IMR-90 (cell line): ENCODE measurements at regions not wholly inside any gene's neighbourhood (a gene's known extent, or its start where the extent isn't known, plus 50 kb on each side); places are given as distances from the start of the nearest gene placed in this dataset.

Source experiments
- ATAC-seq: fragments of 200-7000 bp; cut with Tn5 transposase; 2 replicates; pipeline ENCODE4 v1.9.1; 2020; ENCODE audit warnings: low read depth, mild to moderate bottlenecking, moderate library complexity
- BruUV-seq: library from RNA; stranded (reverse); fragments of 400-500 nt; replicated peaks from 2 replicates; lab custom pipeline; 2021; lab: Mats Ljungman, UMichigan
- CTCF ChIA-PET: fragments of 300-600 bp; formaldehyde crosslinking; extraction: SDS; loops from one replicate; lab custom pipeline; 2021; ENCODE audit warnings: antibody characterized with exemption; lab: Yijun Ruan, JAX
- POLR2A ChIA-PET: fragments of 300-600 bp; sonication (Branson Sonifier 250); formaldehyde crosslinking; loops from one replicate; lab custom pipeline; 2022; ENCODE audit warnings: antibody characterized with exemption; ENCODE audit not compliant: unreplicated experiment; lab: Charles Lee
- DNase-seq: peaks from one replicate; pipeline ENCODE4 v3.0.0; 2013
- H2AFZ ChIP-seq: replicated peaks from 2 replicates; pipeline ENCODE3; 2013; ENCODE audit warnings: low read length, mild to moderate bottlenecking; ENCODE audit not compliant: poor library complexity
- H2AK5ac ChIP-seq: 2 replicates; pipeline ENCODE4 v1.6.1; 2013; ENCODE audit warnings: low read depth, low read length, inconsistent platforms
- H2AK9ac ChIP-seq: replicated peaks from 2 replicates; pipeline ENCODE3; 2013; ENCODE audit warnings: mild to moderate bottlenecking, low read depth, low read length, moderate library complexity; ENCODE audit not compliant: poor library complexity
- H2BK120ac ChIP-seq: 2 replicates; pipeline ENCODE4 v1.6.1; 2013; ENCODE audit warnings: low read depth, low read length, inconsistent platforms
- H2BK15ac ChIP-seq: 3 replicates; pipeline ENCODE4 v1.6.1; 2013; ENCODE audit warnings: low read depth, low read length, inconsistent platforms
- H2BK20ac ChIP-seq: 2 replicates; pipeline ENCODE4 v1.6.1; 2013; ENCODE audit warnings: low read depth, mild to moderate bottlenecking, inconsistent platforms, low read length, moderate library complexity
- H2BK5ac ChIP-seq: 2 replicates; pipeline ENCODE4 v1.6.1; 2013; ENCODE audit warnings: mild to moderate bottlenecking, low read depth, low read length, inconsistent platforms; ENCODE audit not compliant: poor library complexity, severe bottlenecking
- H3K14ac ChIP-seq: replicated peaks from 2 replicates; pipeline ENCODE4 v1.6.1; 2013; ENCODE audit warnings: low read depth, low read length, inconsistent platforms
- H3K18ac ChIP-seq: 2 replicates; pipeline ENCODE4 v1.6.1; 2013; ENCODE audit warnings: low read depth, low read length, control low read depth
- H3K23ac ChIP-seq: 2 replicates; pipeline ENCODE4 v1.6.1; 2013; ENCODE audit warnings: low read depth, low read length, inconsistent platforms
- H3K27ac ChIP-seq: 2 replicates; pipeline ENCODE4 v1.5.1; 2013; ENCODE audit warnings: mild to moderate bottlenecking, control low read depth, low read length; ENCODE audit not compliant: insufficient read depth
- H3K27me3 ChIP-seq: 2 replicates; pipeline ENCODE4 v1.6.1; 2013; ENCODE audit warnings: low read length; ENCODE audit not compliant: control insufficient read depth, insufficient read depth
- H3K36me3 ChIP-seq: 2 replicates; pipeline ENCODE4 v1.6.1; 2013; ENCODE audit warnings: low read length, mixed read lengths; ENCODE audit not compliant: control insufficient read depth, insufficient read depth
- H3K4ac ChIP-seq: 2 replicates; pipeline ENCODE4 v1.6.1; 2013; ENCODE audit warnings: low read depth, low read length, inconsistent platforms
- H3K4me1 ChIP-seq: 2 replicates; pipeline ENCODE4 v1.6.1; 2013; ENCODE audit warnings: low read length, mixed read lengths; ENCODE audit not compliant: control insufficient read depth, insufficient read depth
- H3K4me2 ChIP-seq: 2 replicates; pipeline ENCODE4 v1.6.1; 2013; ENCODE audit warnings: low read depth, mild to moderate bottlenecking, control low read depth, low read length, moderate library complexity
- H3K4me3 ChIP-seq: 2 replicates; pipeline ENCODE4 v1.5.1; 2013; ENCODE audit warnings: low read depth, mild to moderate bottlenecking, control low read depth, low read length, moderate library complexity; ENCODE audit not compliant: insufficient read depth
- H3K56ac ChIP-seq: 2 replicates; pipeline ENCODE4 v1.6.1; 2013; ENCODE audit warnings: low read length, inconsistent platforms; ENCODE audit not compliant: insufficient read depth; ENCODE audit errors: extremely low read depth
- H3K79me1 ChIP-seq, 2 experiments: 2 replicates each; pipeline ENCODE4 v1.6.1; 2013; ENCODE audit warnings: low read length in 2 of 2, inconsistent platforms in 1 of 2, low read depth in 1 of 2
- H3K9ac ChIP-seq: 2 replicates; pipeline ENCODE4 v1.6.1; 2013; ENCODE audit warnings: low read depth, low read length, control low read depth
- H3K9me1 ChIP-seq: 2 replicates; pipeline ENCODE4 v1.6.1; 2013; ENCODE audit warnings: low read length, inconsistent platforms; ENCODE audit not compliant: insufficient read depth
- H3K9me3 ChIP-seq: 2 replicates; pipeline ENCODE4 v1.6.1; 2013; ENCODE audit warnings: low read length; ENCODE audit not compliant: control insufficient read depth, insufficient read depth
- H4K20me1 ChIP-seq: 2 replicates; pipeline ENCODE4 v1.6.1; 2013; ENCODE audit warnings: low read length, inconsistent platforms; ENCODE audit not compliant: insufficient read depth
- H4K5ac ChIP-seq: 2 replicates; pipeline ENCODE4 v1.6.1; 2013; ENCODE audit warnings: mild to moderate bottlenecking, low read depth, low read length, control low read depth
- H4K8ac ChIP-seq, 2 experiments: 2 replicates each; pipeline ENCODE4 v1.6.1; 2013; ENCODE audit warnings: low read depth in 2 of 2, low read length in 2 of 2, control low read depth in 1 of 2, inconsistent platforms in 1 of 2
- H4K91ac ChIP-seq: 2 replicates; pipeline ENCODE4 v1.6.1; 2013; ENCODE audit warnings: low read depth, low read length, inconsistent platforms; ENCODE audit not compliant: insufficient read depth
- POLR2A ChIP-seq: IDR thresholded peaks from 2 replicates; pipeline ENCODE4 v1.6.1; 2012; ENCODE audit warnings: mild to moderate bottlenecking, low read depth, low read length
- WGBS, 2 experiments: methylation state at CpG; one replicate each; pipeline versions ENCODE4 v1.1.5 to v1.1.7; 2013; ENCODE audit warnings: missing lambda C conversion rate in 2 of 2; ENCODE audit not compliant: insufficient read length in 1 of 2; ENCODE audit errors: extremely low coverage in 2 of 2; 5-methylcytosine and 5-hydroxymethylcytosine counted together
- dilution Hi-C: fragments of 300-500 bp; cut with HindIII; formaldehyde crosslinking; loops from one replicate; pipeline ENCODE4 v1.14.3; 2018; ENCODE audit warnings: low sequenced_read_pairs; ENCODE audit not compliant: unreplicated experiment
- in situ Hi-C: fragments of 300-500 bp; cut with MboI; formaldehyde crosslinking; loops from 3 replicates; pipeline ENCODE4 v1.14.3; 2019; ENCODE audit warnings: low sequenced_read_pairs, inconsistent platforms, mixed read lengths
- intact Hi-C: fragments of 100-400 bp; cut with micrococcal nuclease; formaldehyde crosslinking; loops from 2 replicates; pipeline ENCODE4 v1.10.0; 2022

DNA sequence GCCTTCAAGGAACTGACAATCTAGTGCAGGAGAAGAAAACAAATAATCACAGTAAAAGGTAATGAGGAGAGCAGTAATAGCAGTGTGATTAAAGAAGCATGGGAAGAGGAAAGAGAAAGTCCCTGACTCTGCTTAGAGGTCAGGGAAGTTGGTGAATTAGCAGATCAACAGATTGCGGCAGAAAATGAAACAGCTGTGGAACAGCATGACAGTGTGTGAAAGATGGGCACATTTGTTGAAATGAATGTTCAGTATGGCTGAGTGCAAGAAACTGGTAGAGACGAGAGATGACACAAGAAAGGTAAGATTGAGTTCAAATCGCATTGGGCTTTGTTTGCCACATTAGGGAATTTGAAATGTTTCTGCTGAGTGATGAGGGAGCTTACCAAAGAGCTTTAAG lies 63.7 kb upstream of the RASSF8 start:
- intact Hi-C loops, result loop anchor here (5.0 kb wide), 1 partner anchor 38 kb away; no protein-coding TSS in a partner anchor
- Histone ChIP-seq H3K9me3 (peaks cover 6% of the 10 kb centered on the region), H3K9me1 (no peaks in the 10 kb centered on the region), H3K23ac (no peak overlapping the region), H3K9ac (no peak overlapping the region), H3K18ac (no peak overlapping the region), H2BK5ac (no peak overlapping the region), H3K4me2 (peak overlapping the region; percentile 83), H3K4me1 (no peaks in the 10 kb centered on the region), H3K27me3 (no peaks in the 10 kb centered on the region; the same call in 1 of the 2 replicates), H3K36me3 (no peaks in the 10 kb centered on the region), H2BK15ac (no peak overlapping the region), H3K4me3 (no peak overlapping the region; the same call in 1 of the 2 replicates), H3K56ac (no peak overlapping the region), H2AFZ (no peak overlapping the region), H4K91ac (no peak overlapping the region), H4K20me1 (no peaks in the 10 kb centered on the region), H4K8ac (no peak overlapping the region), H2BK120ac (no peak overlapping the region), H2AK9ac (no peak overlapping the region), H3K79me1 (no peaks in the 10 kb centered on the region), H3K4ac (no peak overlapping the region), H2BK20ac (no peak overlapping the region), H2AK5ac (no peak overlapping the region), H4K5ac (no peak overlapping the region), H3K27ac (no peak overlapping the region), H3K14ac (no peak overlapping the region)
- no peak for TF ChIP-seq POLR2A
- ChIA-PET CTCF (no interaction called here), POLR2A (interaction anchor here (0.8 kb wide), 1 partner anchor 54 kb away, joined by 5 read pairs; no protein-coding TSS in a partner anchor)
- dilution Hi-C loops, result no loop called here
- in situ Hi-C loops, result no loop called here
- 33% methylated on average over 2 of the region's 3 CpGs; no CpG with 5 or more reads in 1 of the 2 experiments for WGBS, 2 experiments
- no peak for ATAC-seq
- DNase-seq, result no peak
- no TSS peak for BruUV-seq
